HG02885 (cell line): ENCODE measurements at regions not wholly inside any gene's neighbourhood (a gene's known extent, or its start where the extent isn't known, plus 50 kb on each side); places are given as distances from the start of the nearest gene placed in this dataset.

Source experiments
- ATAC-seq: cut with Tn5 transposase; IDR thresholded peaks from one replicate; pipeline ENCODE4 v1.9.1; 2021; ENCODE audit warnings: mild to moderate bottlenecking; ENCODE audit not compliant: unreplicated experiment, poor library complexity

DNA sequence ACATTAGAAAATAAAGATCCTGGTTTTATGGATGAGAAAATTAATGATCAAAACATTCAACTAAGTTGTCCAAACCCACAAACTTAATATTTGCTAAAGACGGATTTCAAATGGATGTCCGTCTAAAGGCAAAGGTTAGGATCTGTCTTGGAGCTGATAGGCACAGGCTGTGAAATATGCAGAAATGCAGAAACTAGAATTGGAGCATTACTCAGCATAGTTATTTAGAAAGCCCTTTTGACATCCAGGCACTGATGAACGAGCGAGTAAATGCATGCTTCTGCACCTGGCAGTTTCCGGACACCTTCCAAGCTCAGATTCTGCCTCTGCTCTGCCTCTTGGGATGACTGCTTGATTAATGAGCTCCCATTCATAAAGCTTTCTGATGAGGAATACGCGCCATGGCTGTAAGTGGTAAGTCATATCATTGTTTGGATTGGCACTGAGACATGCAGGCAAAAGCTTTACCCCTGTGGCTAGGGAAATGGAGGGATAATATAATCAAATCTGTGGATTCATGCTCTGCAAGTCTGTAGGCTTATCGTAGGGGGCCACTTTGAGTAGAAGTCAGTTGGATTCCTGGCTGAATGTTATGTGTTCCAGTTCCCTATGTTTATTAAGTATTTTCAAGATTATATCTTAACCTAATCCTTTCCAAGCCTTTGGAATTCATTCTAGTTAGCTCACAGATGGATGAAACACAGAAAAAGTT lies 2176.3 kb upstream of the CELF4 start:
- ATAC-seq = no peak

DNA sequence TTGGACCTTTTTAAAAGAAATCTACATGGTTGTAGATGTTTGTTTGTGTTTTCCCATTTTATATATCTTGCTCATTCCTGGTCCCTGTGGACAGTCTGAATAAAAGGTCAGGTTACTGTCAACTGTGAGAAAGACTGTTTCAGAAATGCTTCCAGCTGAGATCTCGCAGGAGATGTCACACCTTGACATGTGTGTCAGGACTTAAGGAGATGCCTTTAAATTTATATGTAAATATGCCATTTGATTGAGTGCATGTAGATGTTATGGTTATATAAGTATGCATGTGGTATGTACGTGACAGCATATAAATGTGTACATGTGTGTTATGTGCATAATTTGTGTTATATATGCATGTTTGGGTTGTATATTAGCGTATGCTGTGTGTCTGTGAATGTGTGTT lies 2172.3 kb upstream of the CELF4 start:
- no peak for ATAC-seq

DNA sequence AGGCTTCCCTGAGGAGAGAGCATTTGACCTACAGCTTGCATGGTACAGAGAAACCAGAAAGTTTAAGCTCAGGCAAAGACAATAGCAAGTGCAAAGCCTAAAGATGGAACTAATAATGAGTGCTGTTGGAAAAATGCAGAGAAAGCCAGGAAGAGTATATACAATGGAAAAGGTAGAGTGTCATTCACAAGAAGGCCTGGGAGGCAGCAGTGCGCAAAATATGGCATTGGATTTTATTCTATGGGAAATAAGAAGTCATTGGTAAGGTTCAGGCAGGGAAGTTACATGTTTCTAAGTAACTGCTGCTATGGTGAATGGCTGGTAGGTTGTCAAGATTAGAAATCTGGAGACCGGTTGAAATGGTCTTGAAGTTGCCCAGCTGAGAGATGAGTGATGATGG lies 2167.3 kb upstream of the CELF4 start:
- no peak for ATAC-seq

DNA sequence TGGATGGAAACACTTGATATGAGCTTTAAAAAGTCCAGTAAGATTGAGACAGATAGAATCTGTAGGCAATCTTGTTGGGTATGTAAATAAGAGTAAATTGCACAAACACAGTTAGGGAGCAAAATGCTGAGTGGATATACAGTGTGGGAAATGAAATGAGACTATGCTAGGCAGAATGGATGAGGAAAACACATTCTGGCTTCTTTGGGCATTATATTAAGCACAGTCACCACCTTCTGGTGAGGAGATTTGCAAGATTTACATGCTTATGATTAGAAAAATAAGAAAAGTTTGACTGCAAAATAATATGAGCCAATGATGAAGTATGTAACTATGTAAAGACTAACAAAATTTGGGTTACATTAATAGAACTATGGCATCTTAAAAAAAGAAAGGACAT lies 2165.0 kb upstream of the CELF4 start:
- no peak for ATAC-seq

DNA sequence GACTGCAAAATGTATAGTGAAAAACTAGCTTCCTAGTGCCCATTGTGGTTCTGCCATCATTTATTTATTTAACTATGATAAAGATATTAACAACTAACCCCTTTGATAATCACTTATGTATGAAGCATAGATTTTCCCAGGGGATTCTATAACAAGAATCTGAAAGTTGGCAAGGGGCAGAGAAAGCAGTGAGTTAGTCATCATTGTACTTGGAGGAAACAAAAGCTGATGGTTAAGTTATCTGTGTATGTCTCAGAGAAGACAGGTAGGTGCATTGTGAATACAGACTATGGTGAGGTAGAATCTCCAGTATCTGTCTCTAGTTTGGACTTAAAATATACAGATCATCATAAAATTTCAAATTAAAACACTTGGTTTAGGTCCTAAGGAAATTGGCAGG lies 2159.1 kb upstream of the CELF4 start:
- no peak for ATAC-seq

DNA sequence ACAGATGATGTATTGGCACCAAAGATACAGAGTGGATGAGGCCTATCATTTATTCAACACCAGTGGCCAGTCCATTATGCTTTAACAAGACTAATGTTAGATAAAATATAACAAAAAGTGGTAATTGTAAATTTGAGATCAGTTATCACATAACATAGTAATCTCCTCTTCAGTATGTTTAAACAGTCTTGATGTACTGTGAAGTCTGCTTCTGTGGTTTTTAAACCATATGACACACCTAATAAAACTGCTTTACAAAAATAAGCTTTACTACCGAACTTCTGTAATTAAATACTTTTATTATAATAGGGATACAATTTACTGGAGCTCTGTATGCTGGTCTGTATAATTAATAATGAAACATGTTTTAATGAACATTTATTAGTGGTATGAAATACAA lies 2156.1 kb upstream of the CELF4 start:
- no peak for ATAC-seq

DNA sequence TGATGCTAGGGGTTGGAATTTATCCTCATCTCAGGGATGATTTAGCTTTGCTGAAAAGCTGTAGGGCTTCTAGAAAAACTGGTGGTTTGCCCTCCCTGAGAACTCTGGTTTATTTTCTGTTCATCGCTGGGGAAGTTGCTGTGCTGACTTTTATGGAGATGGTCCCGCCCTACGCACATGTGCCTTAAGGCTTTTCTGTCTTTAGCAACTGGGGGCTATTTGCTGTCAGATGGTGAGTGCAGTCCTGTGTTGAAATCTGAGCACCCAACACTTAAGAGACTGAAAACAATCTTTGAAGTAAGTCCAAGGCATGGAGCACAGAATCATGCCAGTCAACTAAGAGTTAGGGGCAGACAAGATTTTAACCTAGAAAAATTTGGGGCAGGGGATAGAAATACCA lies 2148.4 kb upstream of the CELF4 start:
- ATAC-seq = no peak

DNA sequence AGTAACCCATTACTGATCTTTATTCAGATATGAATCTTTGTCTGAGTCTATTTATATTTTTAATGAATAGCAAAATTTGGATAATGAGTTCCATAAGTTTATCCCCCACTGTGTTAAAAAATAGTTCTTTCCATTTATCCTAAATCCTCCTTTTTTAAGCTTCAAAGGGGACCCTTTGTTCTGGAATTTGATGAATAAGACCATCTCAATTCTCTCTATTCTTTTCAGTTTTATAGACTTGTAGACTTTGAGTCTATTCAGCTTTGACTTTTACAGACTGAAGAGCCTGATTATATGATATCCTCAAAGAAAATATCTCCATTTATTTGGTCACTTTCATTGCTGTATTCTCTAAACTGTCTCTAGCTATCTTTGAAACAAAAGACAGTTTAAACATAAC lies 2146.1 kb upstream of the CELF4 start:
- no peak for ATAC-seq

DNA sequence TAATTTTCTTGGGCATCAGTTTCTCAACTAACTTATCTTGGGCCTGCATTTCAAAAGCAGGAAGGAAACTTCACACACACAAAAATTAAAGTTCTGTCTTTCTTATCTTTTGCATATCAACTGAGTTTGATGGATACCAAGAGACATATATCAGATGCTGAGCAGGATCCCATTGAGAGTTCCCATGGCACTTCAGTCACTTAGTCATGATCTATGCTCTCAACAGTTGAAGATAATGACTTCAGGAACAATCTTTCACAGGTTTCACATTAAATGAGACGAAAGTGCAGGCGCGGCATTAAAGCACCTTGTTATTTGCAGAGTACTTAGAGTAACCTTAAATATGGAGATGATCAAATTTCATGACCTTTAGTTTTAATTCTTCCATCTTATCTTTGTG lies 2139.8 kb upstream of the CELF4 start:
- ATAC-seq = no peak

DNA sequence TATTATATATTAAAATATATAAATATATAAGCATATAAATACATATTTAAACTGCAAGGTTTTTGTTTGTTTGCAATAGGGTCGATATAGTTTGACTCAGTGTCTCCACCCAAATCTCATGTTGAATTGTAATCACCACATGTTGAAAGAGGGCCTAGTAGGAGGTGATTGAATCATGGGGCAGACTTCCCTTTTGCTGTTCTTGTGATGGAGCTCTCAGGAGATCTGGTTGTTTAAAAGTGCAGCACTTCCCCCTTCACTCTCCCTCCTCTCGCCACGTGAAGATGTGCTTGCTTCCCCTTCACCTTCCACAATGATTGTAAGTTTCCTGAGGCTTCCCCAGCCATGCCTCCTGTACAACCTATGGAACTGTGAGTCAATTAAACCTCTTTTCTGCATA lies 2137.3 kb upstream of the CELF4 start:
- ATAC-seq = no peak

DNA sequence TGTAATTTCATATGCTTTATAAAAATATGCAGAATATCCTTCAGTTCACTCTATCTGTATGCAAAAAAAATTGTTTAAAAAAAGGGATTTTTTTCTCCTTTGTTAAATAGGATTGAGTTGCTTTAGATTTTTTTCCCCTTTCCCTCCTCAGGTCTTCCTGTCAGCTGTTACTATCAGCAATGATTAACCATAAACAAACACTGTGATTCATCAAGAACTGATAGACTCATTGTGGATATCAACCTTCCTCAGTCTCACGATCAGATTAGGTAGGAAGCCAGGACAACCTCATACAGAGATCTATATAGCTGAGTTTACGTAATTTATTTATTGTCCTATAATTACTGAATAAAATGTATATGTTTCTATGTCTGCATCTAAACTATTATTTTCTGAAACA lies 2136.2 kb upstream of the CELF4 start:
- ATAC-seq = no peak

DNA sequence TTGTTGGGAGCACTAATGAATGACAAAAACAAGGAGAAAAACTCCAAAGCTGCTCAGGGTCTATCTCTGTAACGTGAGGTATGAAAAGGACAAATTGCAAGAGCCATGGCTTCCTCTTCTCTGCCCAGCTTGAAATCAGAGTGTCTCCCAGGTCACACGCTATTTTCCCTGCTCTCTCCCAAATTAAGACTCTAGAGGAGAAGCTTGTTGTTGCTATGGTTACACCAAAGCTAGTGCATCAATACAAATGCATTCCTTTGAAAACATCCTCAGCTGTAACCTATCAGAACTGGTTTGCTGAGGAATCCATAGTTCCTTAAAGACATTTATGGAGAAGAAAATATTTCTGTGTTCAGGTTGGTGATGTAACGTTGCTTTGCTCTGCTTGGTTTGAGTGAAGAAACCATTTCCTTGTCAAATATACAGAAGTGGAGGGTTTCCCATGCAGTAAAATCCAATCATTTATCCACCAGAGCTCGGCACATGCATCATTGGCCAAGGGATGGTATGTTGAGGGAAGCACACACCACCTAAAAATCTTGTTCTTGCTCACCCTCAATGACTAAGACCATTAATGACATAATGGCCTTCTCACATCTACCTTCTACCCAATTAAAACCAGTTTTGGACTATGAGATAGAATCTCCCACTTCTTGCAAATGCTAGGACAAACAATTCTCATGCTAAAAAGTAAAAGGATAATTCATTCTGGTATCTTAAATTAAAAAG lies 2135.6 kb upstream of the CELF4 start:
- no peak for ATAC-seq

DNA sequence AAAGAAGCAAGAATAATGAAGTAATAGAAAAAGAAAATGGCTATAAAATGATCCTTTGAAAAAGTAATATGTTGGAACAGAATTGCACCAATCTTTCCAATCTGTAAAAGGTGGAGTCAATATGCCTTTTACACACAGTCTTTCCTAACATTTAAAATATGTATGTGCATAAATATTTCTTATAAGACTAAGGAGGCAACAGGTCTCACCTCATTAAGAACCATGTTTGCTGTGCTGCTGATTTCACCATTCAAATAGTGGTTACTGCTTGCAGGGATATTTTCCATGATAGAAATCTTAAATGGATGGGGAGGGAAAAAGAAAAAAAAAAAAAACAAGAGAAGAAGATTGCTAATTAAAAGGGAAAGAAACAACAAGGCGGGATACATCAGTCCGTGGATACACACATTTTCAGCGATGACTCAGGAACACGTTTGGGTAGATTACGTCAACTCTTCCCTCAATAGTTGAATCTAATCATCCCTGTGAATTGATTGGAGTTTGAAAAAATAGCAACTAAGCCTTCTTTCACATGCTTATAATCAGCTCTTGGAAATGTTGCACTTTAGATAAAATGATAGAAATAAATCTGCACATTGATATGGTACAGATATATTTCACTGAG lies 2133.9 kb upstream of the CELF4 start:
- ATAC-seq = no peak

DNA sequence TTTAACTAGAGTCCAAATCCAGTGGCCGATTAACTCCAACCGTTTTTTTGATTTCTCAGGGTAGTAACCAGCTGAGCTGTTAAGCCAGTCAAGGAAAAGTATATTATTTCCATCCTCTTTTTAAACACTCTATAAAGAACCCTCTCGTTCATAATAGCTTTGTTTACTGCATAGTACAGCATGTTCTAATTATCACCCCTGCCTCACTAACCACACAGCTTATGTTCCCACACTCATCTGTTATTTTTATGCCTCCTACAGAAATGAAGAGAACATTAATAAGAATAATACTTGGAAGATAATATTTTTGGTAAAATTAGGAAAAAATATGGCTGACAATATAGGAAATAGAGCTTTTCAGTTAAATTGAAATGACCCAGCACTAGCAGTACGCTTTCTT lies 2132.8 kb upstream of the CELF4 start:
- no peak for ATAC-seq

DNA sequence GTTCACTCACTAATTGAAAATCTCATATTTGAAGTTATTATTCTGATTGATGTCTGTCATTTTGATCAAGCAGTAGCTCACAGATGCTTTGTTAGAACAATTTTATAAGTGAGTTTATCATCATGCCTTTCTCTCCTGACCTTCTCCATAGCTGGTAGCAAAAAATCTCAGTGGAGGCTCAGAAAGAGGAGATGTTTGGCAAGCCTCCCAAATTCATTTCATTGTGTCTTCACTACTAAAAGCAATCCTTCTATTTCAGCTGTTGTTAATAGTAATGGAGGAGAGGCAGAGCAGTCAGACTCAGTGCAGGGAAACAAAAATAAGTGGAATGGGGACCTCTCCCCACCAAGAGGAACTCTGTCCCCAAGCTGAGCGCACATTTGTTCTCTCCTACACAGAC lies 2127.8 kb upstream of the CELF4 start:
- no peak for ATAC-seq

DNA sequence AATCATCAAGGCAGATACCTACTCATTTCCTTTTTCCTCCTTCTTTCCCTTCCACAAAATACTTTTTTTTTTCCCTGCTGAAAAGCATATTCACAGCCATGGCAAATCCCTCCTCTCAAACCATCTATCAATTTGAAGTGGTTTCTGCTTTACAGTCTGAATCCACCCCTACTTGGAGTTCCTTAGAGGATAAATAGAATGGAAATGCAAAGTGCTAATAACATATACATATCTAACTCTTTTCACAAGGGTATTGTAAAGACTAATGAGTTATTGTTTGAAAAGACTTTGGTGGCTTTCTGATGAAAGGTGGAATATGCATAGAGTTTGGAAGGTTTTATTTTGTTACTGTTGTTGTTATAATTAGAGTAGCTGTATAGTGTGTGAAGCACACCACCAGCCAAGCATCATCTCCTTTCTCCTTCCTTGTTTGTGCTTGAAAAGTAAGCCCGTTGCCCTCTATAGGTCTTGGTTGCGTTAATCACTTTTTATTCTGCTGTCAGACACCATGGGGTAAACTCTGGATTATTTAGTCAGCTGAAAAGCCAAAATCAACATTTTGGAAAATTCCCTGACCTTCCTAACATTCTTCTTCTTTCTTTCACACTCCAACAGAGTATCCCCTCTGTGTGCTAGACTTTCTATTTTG lies 2126.9 kb upstream of the CELF4 start:
- no peak for ATAC-seq

DNA sequence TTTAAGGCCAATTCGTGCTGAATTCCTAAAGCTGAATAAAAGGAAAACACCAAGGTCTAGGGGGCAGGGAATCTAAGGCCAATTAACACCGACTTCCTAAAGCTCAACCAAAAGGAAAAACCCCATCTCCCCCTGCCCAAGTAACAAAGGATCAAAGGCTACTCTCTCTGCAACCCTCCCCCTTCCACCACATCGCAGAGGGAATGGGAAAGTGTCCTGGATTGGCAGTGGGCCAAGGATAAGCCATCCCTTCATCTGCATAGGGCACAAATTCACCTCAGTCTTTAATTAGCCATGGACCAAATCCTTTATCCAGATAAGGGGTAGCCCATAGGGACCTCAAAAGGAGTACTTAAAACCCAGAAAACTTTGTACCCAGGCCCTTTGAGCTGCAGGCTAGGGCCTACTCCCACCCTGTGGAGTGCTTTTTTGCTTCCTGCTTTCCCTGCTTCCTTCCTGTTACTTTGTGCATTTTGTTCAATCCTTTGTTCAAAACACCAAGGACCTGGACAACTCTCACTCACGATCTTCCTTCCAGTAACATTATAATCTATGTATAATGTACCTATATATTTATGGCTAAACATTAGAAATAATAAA lies 2119.8 kb upstream of the CELF4 start:
- no peak for ATAC-seq

DNA sequence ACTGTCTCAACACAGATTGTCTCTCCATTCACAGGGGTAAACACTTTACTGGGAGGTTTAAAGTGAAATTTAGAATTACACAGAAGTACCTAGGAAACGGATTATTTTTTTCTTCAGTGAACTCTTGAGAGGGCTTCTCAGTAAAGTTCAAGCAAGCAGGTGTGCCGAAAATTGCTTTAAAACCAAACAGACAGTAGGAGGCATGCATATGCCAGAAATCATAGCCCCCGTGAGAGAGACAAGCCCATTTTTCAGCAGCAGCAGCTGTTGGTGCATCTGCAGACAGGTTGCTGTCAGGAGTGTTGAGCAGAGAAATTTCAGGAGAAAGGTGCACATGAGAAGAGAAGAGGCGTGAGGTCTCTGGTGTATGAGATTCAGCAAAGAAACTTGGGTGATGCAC lies 2115.5 kb upstream of the CELF4 start:
- no peak for ATAC-seq

DNA sequence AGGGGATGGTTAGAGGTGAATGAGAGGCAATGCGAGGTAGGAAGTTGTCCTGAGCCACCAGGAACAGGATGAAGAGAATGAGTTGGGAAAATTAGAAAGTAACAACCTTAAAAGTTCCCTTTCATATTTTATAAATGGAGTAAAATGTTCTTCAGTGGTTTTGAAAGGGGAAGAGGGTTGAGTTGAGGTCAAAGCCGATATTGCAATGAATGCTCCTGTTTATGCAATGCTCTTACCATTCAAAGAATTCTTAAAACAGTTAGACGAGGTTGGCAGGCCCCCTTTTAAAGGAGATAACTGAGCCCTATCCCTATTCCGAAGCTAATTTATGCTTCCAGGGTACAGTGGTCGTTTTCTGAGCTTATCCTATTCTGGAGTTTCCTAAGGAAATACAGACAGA lies 2110.3 kb upstream of the CELF4 start:
- no peak for ATAC-seq

DNA sequence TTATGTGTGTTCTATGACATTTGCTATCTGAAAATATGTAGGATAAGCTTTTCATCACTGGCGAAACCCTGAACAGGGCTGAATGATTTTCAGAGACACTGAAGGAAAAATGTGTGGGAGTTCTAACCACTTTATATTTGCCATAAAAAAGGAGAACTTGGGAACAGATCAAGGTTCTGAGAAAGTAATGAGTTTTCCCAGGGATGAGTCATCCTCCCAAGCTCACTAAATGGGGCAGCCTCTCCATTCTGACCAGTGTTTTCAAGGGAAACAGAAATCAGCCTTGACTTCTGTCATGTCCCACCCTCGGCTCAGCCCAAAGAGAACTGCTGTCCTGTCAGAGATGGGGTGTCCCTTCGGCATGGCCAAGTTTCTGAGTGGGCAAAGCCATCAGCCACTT lies 2109.8 kb upstream of the CELF4 start:
- no peak for ATAC-seq

DNA sequence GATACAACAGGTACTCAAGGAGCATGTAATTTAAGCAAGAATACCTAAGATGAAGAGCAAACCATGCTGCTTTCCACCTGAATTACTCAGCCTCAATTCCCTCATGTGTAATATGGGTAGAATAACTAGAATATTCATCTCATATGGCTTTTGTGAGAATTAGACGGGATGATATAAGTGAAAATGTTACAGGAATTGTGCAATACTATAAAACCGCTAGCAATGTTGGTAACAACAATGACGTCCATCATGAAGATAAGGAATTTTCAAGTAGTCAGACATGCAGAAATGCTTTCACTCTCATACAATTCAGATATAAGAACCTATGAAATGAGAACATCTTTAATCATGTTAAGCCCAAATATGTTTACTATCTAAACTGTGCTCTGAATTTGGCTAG lies 2106.6 kb upstream of the CELF4 start:
- ATAC-seq = no peak
